Smooth muscle cell (in vitro differentiated cells): ENCODE measurements at regions not wholly inside any gene's neighbourhood (a gene's known extent, or its start where the extent isn't known, plus 50 kb on each side); places are given as distances from the start of the nearest gene placed in this dataset.

Experiments
- DNase-seq: peaks from one replicate; lab custom pipeline; 2025; ENCODE audit not compliant: unreplicated experiment; lab: John Stamatoyannopoulos, UW
- H2AFZ ChIP-seq: fragments of 200-600 bp; sonication (generic); 2 replicates; pipeline ENCODE4 v1.6.0; 2016; ENCODE audit warnings: antibody characterized with exemption, low read depth, mild to moderate bottlenecking
- H3F3A ChIP-seq: fragments of 200-600 bp; sonication (generic); 2 replicates; pipeline ENCODE4 v1.6.0; 2017; ENCODE audit warnings: antibody characterized with exemption, low read depth
- H3K27ac ChIP-seq: fragments of 200-600 bp; sonication (generic); 2 replicates; pipeline ENCODE4 v1.5.1; 2016; ENCODE audit warnings: low read depth, mild to moderate bottlenecking
- H3K27me3 ChIP-seq: fragments of 200-600 bp; sonication (generic); 2 replicates; pipeline ENCODE4 v1.6.1; 2016; ENCODE audit warnings: low read depth, mild to moderate bottlenecking
- H3K36me3 ChIP-seq: fragments of 200-600 bp; sonication (generic); 2 replicates; pipeline ENCODE4 v1.5.1; 2016; ENCODE audit warnings: low read depth
- H3K4me1 ChIP-seq: fragments of 200-600 bp; sonication (generic); 2 replicates; pipeline ENCODE4 v1.5.1; 2016; ENCODE audit warnings: low read depth
- H3K4me2 ChIP-seq: fragments of 200-600 bp; sonication (generic); 2 replicates; pipeline ENCODE4 v1.6.0; 2016; ENCODE audit warnings: mild to moderate bottlenecking
- H3K4me3 ChIP-seq: fragments of 200-600 bp; sonication (generic); 2 replicates; pipeline ENCODE4 v1.5.1; 2016; ENCODE audit warnings: mild to moderate bottlenecking
- H3K79me2 ChIP-seq: fragments of 200-600 bp; sonication (generic); 2 replicates; pipeline ENCODE4 v1.6.0; 2016; ENCODE audit warnings: low read depth, mild to moderate bottlenecking
- H3K9ac ChIP-seq: fragments of 200-600 bp; sonication (generic); 2 replicates; pipeline ENCODE4 v1.6.0; 2016; ENCODE audit warnings: low read depth
- H3K9me3 ChIP-seq: fragments of 200-600 bp; sonication (generic); replicated peaks from 2 replicates; pipeline ENCODE4 v1.5.1; 2016; ENCODE audit warnings: low read depth
- H4K20me1 ChIP-seq: fragments of 200-600 bp; sonication (generic); 2 replicates; pipeline ENCODE4 v1.6.0; 2016; ENCODE audit warnings: low read depth
- CTCF ChIP-seq: fragments of 200-600 bp; sonication (generic); IDR thresholded peaks from 2 replicates; pipeline ENCODE4 v1.5.1; 2017; ENCODE audit warnings: borderline replicate concordance, mild to moderate bottlenecking, antibody characterized with exemption; ENCODE audit not compliant: insufficient read depth, poor library complexity, severe bottlenecking
- WGBS: methylation state at CpG from one replicate; pipeline ENCODE4 v1.1.7; 2016; ENCODE audit warnings: low lambda C conversion rate; 5-methylcytosine and 5-hydroxymethylcytosine counted together

- H3K4me3 ChIP-seq, result no peak overlapping the region
- no peaks in the 10 kb centered on the region for H3K9me3 ChIP-seq
- no peaks in the 10 kb centered on the region for H3K79me2 ChIP-seq
- H3K4me2 ChIP-seq, result no peak overlapping the region
- no peak for TF ChIP-seq CTCF
- no peaks in the 10 kb centered on the region for H4K20me1 ChIP-seq
- WGBS, result 94% methylated on average over 1 of the region's 1 CpG
- H3F3A ChIP-seq, result no peaks in the 10 kb centered on the region
- H3K36me3 ChIP-seq, result no peaks in the 10 kb centered on the region
- no peak overlapping the region for H3K9ac ChIP-seq
- DNase-seq, result no peak
- H3K4me1 ChIP-seq, result no peaks in the 10 kb centered on the region
- no peak overlapping the region for H3K27ac ChIP-seq
- no peaks in the 10 kb centered on the region for H3K27me3 ChIP-seq
- no peak overlapping the region for H2AFZ ChIP-seq
Observed at GRCh38 chr13:63092456-63092855, 1676.8 kb upstream of the PCDH20 start.

- no peak overlapping the region for H2AFZ ChIP-seq
- H3K79me2 ChIP-seq, result no peaks in the 10 kb centered on the region
- 85% methylated on average over 1 of the region's 1 CpG for WGBS
- no peak overlapping the region for H3K4me2 ChIP-seq
- no peak overlapping the region for H3K4me3 ChIP-seq
- no peaks in the 10 kb centered on the region for H3K4me1 ChIP-seq
- no peak overlapping the region for H3K9ac ChIP-seq
- no peak for DNase-seq
- no peaks in the 10 kb centered on the region for H3K27me3 ChIP-seq
- no peaks in the 10 kb centered on the region for H3F3A ChIP-seq
- no peaks in the 10 kb centered on the region for H3K9me3 ChIP-seq
- H3K36me3 ChIP-seq, result no peaks in the 10 kb centered on the region
- H3K27ac ChIP-seq, result no peak overlapping the region
- no peaks in the 10 kb centered on the region for H4K20me1 ChIP-seq
- no peak for TF ChIP-seq CTCF
Observed at GRCh38 chr13:63090524-63090923, 1674.9 kb upstream of the PCDH20 start.

GRCh38 chr13:63088226-63088625, 1672.6 kb upstream of the PCDH20 start:
- H4K20me1 ChIP-seq, result no peaks in the 10 kb centered on the region
- 86% methylated on average over 1 of the region's 1 CpG for WGBS
- no peak for TF ChIP-seq CTCF
- no peaks in the 10 kb centered on the region for H3K9me3 ChIP-seq
- H3K27ac ChIP-seq, result no peak overlapping the region
- no peaks in the 10 kb centered on the region for H3F3A ChIP-seq
- no peak overlapping the region for H3K4me3 ChIP-seq
- no peak for DNase-seq
- H3K36me3 ChIP-seq, result no peaks in the 10 kb centered on the region
- no peak overlapping the region for H2AFZ ChIP-seq
- H3K4me1 ChIP-seq, result no peaks in the 10 kb centered on the region
- no peaks in the 10 kb centered on the region for H3K79me2 ChIP-seq
- H3K27me3 ChIP-seq, result no peaks in the 10 kb centered on the region
- H3K4me2 ChIP-seq, result no peak overlapping the region
- H3K9ac ChIP-seq, result no peak overlapping the region

- TF ChIP-seq CTCF, result no peak
- no peaks in the 10 kb centered on the region for H3K79me2 ChIP-seq
- H3K36me3 ChIP-seq, result no peaks in the 10 kb centered on the region
- WGBS, result 68% methylated on average over 5 of the region's 5 CpGs
- no peak overlapping the region for H2AFZ ChIP-seq
- no peak for DNase-seq
- no peak overlapping the region for H3K27ac ChIP-seq
- no peaks in the 10 kb centered on the region for H3F3A ChIP-seq
- no peaks in the 10 kb centered on the region for H3K9me3 ChIP-seq
- H3K4me1 ChIP-seq, result no peaks in the 10 kb centered on the region
- no peak overlapping the region for H3K9ac ChIP-seq
- no peaks in the 10 kb centered on the region for H4K20me1 ChIP-seq
- H3K27me3 ChIP-seq, result no peaks in the 10 kb centered on the region
- no peak overlapping the region for H3K4me2 ChIP-seq
- no peak overlapping the region for H3K4me3 ChIP-seq
Observed at GRCh38 chr13:63086286-63086685, 1670.6 kb upstream of the PCDH20 start.
